ENCODE measurements at regions not wholly inside any gene's neighbourhood (a gene's known extent, or its start where the extent isn't known, plus 50 kb on each side); places are given as distances from the start of the nearest gene placed in this dataset.

GRCh38 chr20:60131375-60131774, 173.2 kb downstream of the CDH26 start:
- H3K4me2 ChIP-seq (ENCODE audit: low read depth, low read length), result no peak overlapping the region
- H2BK120ac ChIP-seq (ENCODE audit: low read depth, low read length), result no peak overlapping the region
- no peak overlapping the region for H3K14ac ChIP-seq (replicated peaks; ENCODE audit: low read depth, low read length)
- no peak overlapping the region for H2AK9ac ChIP-seq (replicated peaks; ENCODE audit: low read depth, low read length, poor library complexity)
- H3K36me3 ChIP-seq (ENCODE audit: control insufficient read depth, insufficient read depth, low read length), result no peaks in the 10 kb centered on the region
- no peaks in the 10 kb centered on the region for H4K20me1 ChIP-seq (ENCODE audit: insufficient read depth, low read length)
- H2AFZ ChIP-seq (replicated peaks; ENCODE audit: low read length, poor library complexity), result no peak overlapping the region
- no peak overlapping the region for H3K27ac ChIP-seq (ENCODE audit: insufficient read depth, low read length)
- no peaks in the 10 kb centered on the region for H3K4me1 ChIP-seq (ENCODE audit: control insufficient read depth, insufficient read depth, low read length)
- CTCF ChIA-PET, result no interaction called here
- 56% methylated on average over 4 of the region's 6 CpGs; no CpG with 5 or more reads in 1 of the 2 experiments for WGBS, 2 experiments (ENCODE audit: extremely low coverage in 2 of 2, insufficient read length in 1 of 2)
- no peak overlapping the region for H3K23ac ChIP-seq (ENCODE audit: low read depth, low read length)
- H3K9me3 ChIP-seq (ENCODE audit: control insufficient read depth, insufficient read depth, low read length), result no peaks in the 10 kb centered on the region
- no TSS peak for BruUV-seq (replicated peaks)
- POLR2A ChIA-PET (ENCODE audit: unreplicated experiment), result no interaction called here
- H3K56ac ChIP-seq (ENCODE audit: extremely low read depth, insufficient read depth, low read length), result no peak overlapping the region
- DNase-seq (no peak), ATAC-seq (ENCODE audit: low read depth) (no peak)
- H2BK20ac ChIP-seq (ENCODE audit: low read depth, low read length), result no peak overlapping the region
- H4K91ac ChIP-seq (ENCODE audit: insufficient read depth, low read depth, low read length), result no peak overlapping the region
- no peak overlapping the region for H2BK5ac ChIP-seq (ENCODE audit: low read depth, low read length, poor library complexity, severe bottlenecking)
- H2BK15ac ChIP-seq (ENCODE audit: low read depth, low read length), result no peak overlapping the region
- H3K9me1 ChIP-seq (ENCODE audit: insufficient read depth, low read length), result no peaks in the 10 kb centered on the region
- H4K5ac ChIP-seq (ENCODE audit: low read depth, low read length), result no peak overlapping the region
- intact Hi-C loops (cut with micrococcal nuclease), result no loop called here
- no peaks in the 10 kb centered on the region for H3K79me1 ChIP-seq (ENCODE audit: low read depth in 1 of 2, low read length in 2 of 2)
- no peak overlapping the region for H3K18ac ChIP-seq (ENCODE audit: low read depth, low read length)
- TF ChIP-seq CTCF (conservative IDR thresholded peaks at IDR 0.05; ENCODE audit: low read depth, low read length) (no peak), POLR2A (IDR thresholded peaks at IDR 0.05; ENCODE audit: low read depth, low read length) (no peak), CHD1 (IDR thresholded peaks at IDR 0.05; ENCODE audit: low read depth, low read length) (no peak), MAFK (IDR thresholded peaks at IDR 0.05; ENCODE audit: low read depth, low read length) (no peak), CEBPB (IDR thresholded peaks at IDR 0.05; ENCODE audit: low read depth, low read length) (no peak)
- H3K4ac ChIP-seq (ENCODE audit: low read depth, low read length), result no peak overlapping the region
- no peak overlapping the region for H4K8ac ChIP-seq (ENCODE audit: low read depth in 2 of 2, low read length in 2 of 2)
- H3K4me3 ChIP-seq (ENCODE audit: insufficient read depth, low read depth, low read length), result no peak overlapping the region
- H2AK5ac ChIP-seq (ENCODE audit: low read depth, low read length), result no peak overlapping the region
- no peak overlapping the region for H3K9ac ChIP-seq (ENCODE audit: low read depth, low read length)
- dilution Hi-C loops (cut with HindIII; ENCODE audit: low sequenced_read_pairs, unreplicated experiment), result no loop called here
- H3K27me3 ChIP-seq (ENCODE audit: control insufficient read depth, insufficient read depth, low read length), result no peaks in the 10 kb centered on the region
- in situ Hi-C loops (cut with MboI; ENCODE audit: low sequenced_read_pairs), result no loop called here
